ENCODE measurements at regions not wholly inside any gene's neighbourhood (a gene's known extent, or its start where the extent isn't known, plus 50 kb on each side); places are given as distances from the start of the nearest gene placed in this dataset.

GRCh38 chr20:7155282-7155681 is 387.8 kb downstream of the BMP2 start:
- H3K27ac ChIP-seq (ENCODE audit: low read length) = no peak overlapping the region
- no peaks in the 10 kb centered on the region for H3K36me3 ChIP-seq (ENCODE audit: control insufficient read depth, insufficient read depth, low read length)
- TF ChIP-seq POLR2AphosphoS5 (IDR thresholded peaks at IDR 0.05; ENCODE audit: low read depth, low read length) (no peak), REST (IDR thresholded peaks at IDR 0.05; ENCODE audit: insufficient read depth in 1 of 2, low read depth in 2 of 2, low read length in 1 of 2) (no peak), SIN3A (IDR thresholded peaks at IDR 0.05; ENCODE audit: borderline replicate concordance, insufficient read depth, low read depth, low read length) (no peak), CTCF (IDR thresholded peaks at IDR 0.05) (no peak), TCF7L2 (IDR thresholded peaks at IDR 0.05; ENCODE audit: low read depth, low read length) (no peak)
- no peak overlapping the region for H3K4me3 ChIP-seq (ENCODE audit: low read depth in 2 of 2, low read length in 2 of 2)
- POLR2A ChIA-PET = no interaction called here
- no peak for DNase-seq (ENCODE audit: low read depth, low spot score)
- no peaks in the 10 kb centered on the region for H3K27me3 ChIP-seq (ENCODE audit: control insufficient read depth, insufficient read depth, low read length)
- BruUV-seq (replicated peaks) = no TSS peak
- CTCF ChIA-PET = no interaction called here
- H3K9me3 ChIP-seq (ENCODE audit: control insufficient read depth, insufficient read depth, low read depth, low read length) = no peaks in the 10 kb centered on the region
- intact Hi-C loops (cut with micrococcal nuclease; ENCODE audit: unreplicated experiment) = no loop called here
- no peaks in the 10 kb centered on the region for H3K4me1 ChIP-seq (ENCODE audit: control insufficient read depth, insufficient read depth, low read length)
- no peak for ATAC-seq
- in situ Hi-C loops (cut with HindIII; ENCODE audit: low pct_unique_long_range_greater_than_20kb, low sequenced_read_pairs) = no loop called here

GRCh38 chr20:7155794-7156193 is 388.3 kb downstream of the BMP2 start:
- Histone ChIP-seq H3K9me3 (ENCODE audit: control insufficient read depth, insufficient read depth, low read depth, low read length) (no peaks in the 10 kb centered on the region), H3K36me3 (ENCODE audit: control insufficient read depth, insufficient read depth, low read length) (no peaks in the 10 kb centered on the region), H3K27ac (ENCODE audit: low read length) (no peak overlapping the region), H3K4me1 (ENCODE audit: control insufficient read depth, insufficient read depth, low read length) (no peaks in the 10 kb centered on the region), H3K27me3 (ENCODE audit: control insufficient read depth, insufficient read depth, low read length) (no peaks in the 10 kb centered on the region), H3K4me3 (ENCODE audit: low read depth in 2 of 2, low read length in 2 of 2) (no peak overlapping the region)
- intact Hi-C loops (cut with micrococcal nuclease; ENCODE audit: unreplicated experiment) (no loop called here), in situ Hi-C loops (cut with HindIII; ENCODE audit: low pct_unique_long_range_greater_than_20kb, low sequenced_read_pairs) (no loop called here)
- no peak for DNase-seq (ENCODE audit: low read depth, low spot score)
- ATAC-seq = no peak
- BruUV-seq (replicated peaks) = no TSS peak
- ChIA-PET CTCF (no interaction called here), POLR2A (no interaction called here)
- no peak for TF ChIP-seq CTCF (IDR thresholded peaks at IDR 0.05)

GRCh38 chr20:7159903-7160302 is 392.4 kb downstream of the BMP2 start:
- no TSS peak for BruUV-seq (replicated peaks)
- no peak overlapping the region for H3K4me3 ChIP-seq (ENCODE audit: low read depth in 2 of 2, low read length in 2 of 2)
- H3K9me3 ChIP-seq (ENCODE audit: control insufficient read depth, insufficient read depth, low read depth, low read length) = no peaks in the 10 kb centered on the region
- intact Hi-C loops (cut with micrococcal nuclease; ENCODE audit: unreplicated experiment) = no loop called here
- in situ Hi-C loops (cut with HindIII; ENCODE audit: low pct_unique_long_range_greater_than_20kb, low sequenced_read_pairs) = no loop called here
- no peaks in the 10 kb centered on the region for H3K4me1 ChIP-seq (ENCODE audit: control insufficient read depth, insufficient read depth, low read length)
- DNase-seq (ENCODE audit: low read depth, low spot score) (no peak), ATAC-seq (no peak)
- no peak for TF ChIP-seq SIN3A (IDR thresholded peaks at IDR 0.05; ENCODE audit: borderline replicate concordance, insufficient read depth, low read depth, low read length)
- TF ChIP-seq CTCF (IDR thresholded peaks at IDR 0.05) = no peak
- TF ChIP-seq REST (IDR thresholded peaks at IDR 0.05; ENCODE audit: insufficient read depth in 1 of 2, low read depth in 2 of 2, low read length in 1 of 2) = no peak
- no peak for TF ChIP-seq TCF7L2 (IDR thresholded peaks at IDR 0.05; ENCODE audit: low read depth, low read length)
- TF ChIP-seq POLR2AphosphoS5 (IDR thresholded peaks at IDR 0.05; ENCODE audit: low read depth, low read length) = no peak
- no peaks in the 10 kb centered on the region for H3K27me3 ChIP-seq (ENCODE audit: control insufficient read depth, insufficient read depth, low read length)
- H3K36me3 ChIP-seq (ENCODE audit: control insufficient read depth, insufficient read depth, low read length) = no peaks in the 10 kb centered on the region
- no peak overlapping the region for H3K27ac ChIP-seq (ENCODE audit: low read length)
- ChIA-PET POLR2A (no interaction called here), CTCF (no interaction called here)

Data from Panc1 (cell line).